ENCODE measurements at regions not wholly inside any gene's neighbourhood (a gene's known extent, or its start where the extent isn't known, plus 50 kb on each side); places are given as distances from the start of the nearest gene placed in this dataset.

DNA sequence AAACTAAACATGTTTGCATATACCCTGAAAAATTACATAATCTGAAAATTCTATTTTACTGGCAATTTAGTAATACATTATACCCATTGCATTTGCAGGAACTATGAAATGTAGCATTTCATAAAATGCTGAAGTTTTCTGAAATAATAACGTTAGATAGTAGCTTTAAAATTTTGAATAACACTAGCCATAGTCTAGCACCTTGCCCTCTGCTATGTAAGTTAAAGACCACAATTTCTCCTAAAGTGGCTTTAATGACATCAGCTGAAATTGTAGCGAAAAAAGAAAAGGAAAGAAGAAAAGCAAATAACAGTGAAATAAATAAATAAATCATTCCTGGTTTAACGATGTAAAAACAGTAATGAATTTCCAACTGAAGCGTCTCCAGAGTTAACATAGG lies 172.8 kb upstream of the RASA1 start:
- TF ChIP-seq NFYB (CRISPR knock-in tag; conservative IDR thresholded peaks at IDR 0.05; ENCODE audit: low read depth) (no peak), ZNF121 (CRISPR knock-in tag; IDR thresholded peaks at IDR 0.05) (no peak), NR1H2 (CRISPR knock-in tag; IDR thresholded peaks at IDR 0.05) (no peak), FOXK1 (CRISPR knock-in tag; IDR thresholded peaks at IDR 0.05) (no peak), RELA (CRISPR knock-in tag; IDR thresholded peaks at IDR 0.05; ENCODE audit: borderline replicate concordance) (no peak), IRF2 (CRISPR knock-in tag; IDR thresholded peaks at IDR 0.05; ENCODE audit: borderline replicate concordance, low read depth) (no peak), CBFB (CRISPR knock-in tag; IDR thresholded peaks at IDR 0.05; ENCODE audit: low read depth) (no peak), SP1 (CRISPR knock-in tag; conservative IDR thresholded peaks at IDR 0.05) (no peak)
- TF ChIP-seq, protein P1, sequence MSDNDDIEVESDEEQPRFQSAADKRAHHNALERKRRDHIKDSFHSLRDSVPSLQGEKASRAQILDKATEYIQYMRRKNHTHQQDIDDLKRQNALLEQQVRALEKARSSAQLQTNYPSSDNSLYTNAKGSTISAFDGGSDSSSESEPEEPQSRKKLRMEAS (CRISPR knock-in tag; IDR thresholded peaks at IDR 0.05), result no peak
- TF ChIP-seq, protein P2, sequence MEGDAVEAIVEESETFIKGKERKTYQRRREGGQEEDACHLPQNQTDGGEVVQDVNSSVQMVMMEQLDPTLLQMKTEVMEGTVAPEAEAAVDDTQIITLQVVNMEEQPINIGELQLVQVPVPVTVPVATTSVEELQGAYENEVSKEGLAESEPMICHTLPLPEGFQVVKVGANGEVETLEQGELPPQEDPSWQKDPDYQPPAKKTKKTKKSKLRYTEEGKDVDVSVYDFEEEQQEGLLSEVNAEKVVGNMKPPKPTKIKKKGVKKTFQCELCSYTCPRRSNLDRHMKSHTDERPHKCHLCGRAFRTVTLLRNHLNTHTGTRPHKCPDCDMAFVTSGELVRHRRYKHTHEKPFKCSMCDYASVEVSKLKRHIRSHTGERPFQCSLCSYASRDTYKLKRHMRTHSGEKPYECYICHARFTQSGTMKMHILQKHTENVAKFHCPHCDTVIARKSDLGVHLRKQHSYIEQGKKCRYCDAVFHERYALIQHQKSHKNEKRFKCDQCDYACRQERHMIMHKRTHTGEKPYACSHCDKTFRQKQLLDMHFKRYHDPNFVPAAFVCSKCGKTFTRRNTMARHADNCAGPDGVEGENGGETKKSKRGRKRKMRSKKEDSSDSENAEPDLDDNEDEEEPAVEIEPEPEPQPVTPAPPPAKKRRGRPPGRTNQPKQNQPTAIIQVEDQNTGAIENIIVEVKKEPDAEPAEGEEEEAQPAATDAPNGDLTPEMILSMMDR (IDR thresholded peaks at IDR 0.05), result no peak
- TF ChIP-seq, protein P3, sequence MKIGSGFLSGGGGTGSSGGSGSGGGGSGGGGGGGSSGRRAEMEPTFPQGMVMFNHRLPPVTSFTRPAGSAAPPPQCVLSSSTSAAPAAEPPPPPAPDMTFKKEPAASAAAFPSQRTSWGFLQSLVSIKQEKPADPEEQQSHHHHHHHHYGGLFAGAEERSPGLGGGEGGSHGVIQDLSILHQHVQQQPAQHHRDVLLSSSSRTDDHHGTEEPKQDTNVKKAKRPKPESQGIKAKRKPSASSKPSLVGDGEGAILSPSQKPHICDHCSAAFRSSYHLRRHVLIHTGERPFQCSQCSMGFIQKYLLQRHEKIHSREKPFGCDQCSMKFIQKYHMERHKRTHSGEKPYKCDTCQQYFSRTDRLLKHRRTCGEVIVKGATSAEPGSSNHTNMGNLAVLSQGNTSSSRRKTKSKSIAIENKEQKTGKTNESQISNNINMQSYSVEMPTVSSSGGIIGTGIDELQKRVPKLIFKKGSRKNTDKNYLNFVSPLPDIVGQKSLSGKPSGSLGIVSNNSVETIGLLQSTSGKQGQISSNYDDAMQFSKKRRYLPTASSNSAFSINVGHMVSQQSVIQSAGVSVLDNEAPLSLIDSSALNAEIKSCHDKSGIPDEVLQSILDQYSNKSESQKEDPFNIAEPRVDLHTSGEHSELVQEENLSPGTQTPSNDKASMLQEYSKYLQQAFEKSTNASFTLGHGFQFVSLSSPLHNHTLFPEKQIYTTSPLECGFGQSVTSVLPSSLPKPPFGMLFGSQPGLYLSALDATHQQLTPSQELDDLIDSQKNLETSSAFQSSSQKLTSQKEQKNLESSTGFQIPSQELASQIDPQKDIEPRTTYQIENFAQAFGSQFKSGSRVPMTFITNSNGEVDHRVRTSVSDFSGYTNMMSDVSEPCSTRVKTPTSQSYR (CRISPR knock-in tag; IDR thresholded peaks at IDR 0.05), result no peak
- TF ChIP-seq, protein P4, sequence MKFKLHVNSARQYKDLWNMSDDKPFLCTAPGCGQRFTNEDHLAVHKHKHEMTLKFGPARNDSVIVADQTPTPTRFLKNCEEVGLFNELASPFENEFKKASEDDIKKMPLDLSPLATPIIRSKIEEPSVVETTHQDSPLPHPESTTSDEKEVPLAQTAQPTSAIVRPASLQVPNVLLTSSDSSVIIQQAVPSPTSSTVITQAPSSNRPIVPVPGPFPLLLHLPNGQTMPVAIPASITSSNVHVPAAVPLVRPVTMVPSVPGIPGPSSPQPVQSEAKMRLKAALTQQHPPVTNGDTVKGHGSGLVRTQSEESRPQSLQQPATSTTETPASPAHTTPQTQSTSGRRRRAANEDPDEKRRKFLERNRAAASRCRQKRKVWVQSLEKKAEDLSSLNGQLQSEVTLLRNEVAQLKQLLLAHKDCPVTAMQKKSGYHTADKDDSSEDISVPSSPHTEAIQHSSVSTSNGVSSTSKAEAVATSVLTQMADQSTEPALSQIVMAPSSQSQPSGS (CRISPR knock-in tag; IDR thresholded peaks at IDR 0.05; ENCODE audit: borderline replicate concordance, low read depth), result no peak
- TF ChIP-seq, protein P5, sequence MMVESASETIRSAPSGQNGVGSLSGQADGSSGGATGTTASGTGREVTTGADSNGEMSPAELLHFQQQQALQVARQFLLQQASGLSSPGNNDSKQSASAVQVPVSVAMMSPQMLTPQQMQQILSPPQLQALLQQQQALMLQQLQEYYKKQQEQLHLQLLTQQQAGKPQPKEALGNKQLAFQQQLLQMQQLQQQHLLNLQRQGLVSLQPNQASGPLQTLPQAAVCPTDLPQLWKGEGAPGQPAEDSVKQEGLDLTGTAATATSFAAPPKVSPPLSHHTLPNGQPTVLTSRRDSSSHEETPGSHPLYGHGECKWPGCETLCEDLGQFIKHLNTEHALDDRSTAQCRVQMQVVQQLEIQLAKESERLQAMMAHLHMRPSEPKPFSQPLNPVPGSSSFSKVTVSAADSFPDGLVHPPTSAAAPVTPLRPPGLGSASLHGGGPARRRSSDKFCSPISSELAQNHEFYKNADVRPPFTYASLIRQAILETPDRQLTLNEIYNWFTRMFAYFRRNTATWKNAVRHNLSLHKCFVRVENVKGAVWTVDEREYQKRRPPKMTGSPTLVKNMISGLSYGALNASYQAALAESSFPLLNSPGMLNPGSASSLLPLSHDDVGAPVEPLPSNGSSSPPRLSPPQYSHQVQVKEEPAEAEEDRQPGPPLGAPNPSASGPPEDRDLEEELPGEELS (CRISPR knock-in tag; IDR thresholded peaks at IDR 0.05), result no peak
- TF ChIP-seq, protein P6, sequence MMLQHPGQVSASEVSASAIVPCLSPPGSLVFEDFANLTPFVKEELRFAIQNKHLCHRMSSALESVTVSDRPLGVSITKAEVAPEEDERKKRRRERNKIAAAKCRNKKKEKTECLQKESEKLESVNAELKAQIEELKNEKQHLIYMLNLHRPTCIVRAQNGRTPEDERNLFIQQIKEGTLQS (CRISPR knock-in tag; conservative IDR thresholded peaks at IDR 0.05), result no peak
